Left lung (tissue), 4 donors: ENCODE measurements at regions not wholly inside any gene's neighbourhood (a gene's known extent, or its start where the extent isn't known, plus 50 kb on each side); places are given as distances from the start of the nearest gene placed in this dataset.

Source experiments
- ATAC-seq: fragments of 200-7000 bp; cut with Tn5 transposase; one replicate; pipeline ENCODE4 v1.9.1; 2020; ENCODE audit warnings: moderate library complexity
- DNase-seq, 4 donors: peaks; one replicate each; pipeline ENCODE4 v3.0.0-alpha.2; 2013 to 2020
- H3K27ac ChIP-seq, 2 donors: fragments of 200-600 bp; sonication (generic) in 1 of 2; one replicate each; pipeline versions ENCODE4 v1.5.0 to v1.8.0; 2020 to 2021
- H3K27me3 ChIP-seq, 2 donors: fragments of 200-600 bp; sonication (generic) in 1 of 2; one replicate each; pipeline versions ENCODE4 v1.5.0 to v1.8.0; 2020 to 2021
- H3K36me3 ChIP-seq, 2 donors: fragments of 200-600 bp; sonication (generic) in 1 of 2; one replicate each; pipeline versions ENCODE4 v1.5.0 to v1.8.0; 2020 to 2021
- H3K4me1 ChIP-seq, 2 donors: fragments of 200-600 bp; one replicate each; pipeline ENCODE4 v1.8.0; 2021
- H3K4me3 ChIP-seq, 2 donors: fragments of 200-600 bp; sonication (generic) in 1 of 2; one replicate each; pipeline versions ENCODE4 v1.5.0 to v1.8.0; 2020 to 2021; ENCODE audit warnings: mild to moderate bottlenecking in 1 of 2
- H3K9me3 ChIP-seq, 2 donors: fragments of 200-600 bp; sonication (generic) in 1 of 2; one replicate each; pipeline versions ENCODE4 v1.5.0 to v1.8.0; 2020 to 2021
- intact Hi-C, 2 donors: fragments of 100-400 bp; cut with DNase I; formaldehyde crosslinking; loops; one replicate each; pipeline versions ENCODE4 v1.11.2 to v1.14.2; 2022
- TF ChIP-seq, protein P1 (sequence below), 2 donors: fragments of 200-600 bp; sonication (generic) in 1 of 2; IDR thresholded peaks; one replicate each; pipeline versions ENCODE4 v1.5.0 to v1.8.0; 2021; ENCODE audit warnings: antibody characterized with exemption in 2 of 2
- donor health status: DM: no; HTN: yes; CAD: no.
- donor health status: DM: no; HTN: no; CAD: no.

DNA sequence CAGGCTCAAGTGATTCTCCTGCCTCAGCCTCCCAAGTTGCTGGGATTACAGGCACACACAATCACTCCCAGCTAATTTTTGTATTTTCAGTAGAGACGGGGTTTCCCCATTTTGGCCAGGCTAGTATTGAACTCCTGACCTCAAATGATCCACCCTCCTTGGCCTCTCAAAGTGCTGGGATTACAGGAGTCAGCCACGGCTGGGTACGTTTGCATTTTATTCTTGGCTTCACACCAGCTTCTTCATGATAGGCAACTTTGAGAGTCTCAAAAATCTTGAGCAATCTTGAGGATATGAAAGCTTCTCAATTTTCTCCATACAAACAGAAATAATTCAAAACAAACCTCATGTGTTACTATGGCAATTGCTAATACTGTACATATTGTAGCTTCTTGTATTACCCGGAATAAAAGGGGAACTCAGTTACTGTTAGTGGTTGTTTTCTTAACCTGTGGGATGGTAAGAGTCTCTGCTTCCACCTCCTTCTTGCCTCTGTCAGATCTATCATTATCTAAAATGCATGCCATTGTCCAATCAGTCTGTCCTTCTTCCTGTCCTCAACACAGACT, 102.9 kb upstream of the SYT4 start:
- H3K27me3 ChIP-seq = no peaks in the 10 kb centered on the region

DNA sequence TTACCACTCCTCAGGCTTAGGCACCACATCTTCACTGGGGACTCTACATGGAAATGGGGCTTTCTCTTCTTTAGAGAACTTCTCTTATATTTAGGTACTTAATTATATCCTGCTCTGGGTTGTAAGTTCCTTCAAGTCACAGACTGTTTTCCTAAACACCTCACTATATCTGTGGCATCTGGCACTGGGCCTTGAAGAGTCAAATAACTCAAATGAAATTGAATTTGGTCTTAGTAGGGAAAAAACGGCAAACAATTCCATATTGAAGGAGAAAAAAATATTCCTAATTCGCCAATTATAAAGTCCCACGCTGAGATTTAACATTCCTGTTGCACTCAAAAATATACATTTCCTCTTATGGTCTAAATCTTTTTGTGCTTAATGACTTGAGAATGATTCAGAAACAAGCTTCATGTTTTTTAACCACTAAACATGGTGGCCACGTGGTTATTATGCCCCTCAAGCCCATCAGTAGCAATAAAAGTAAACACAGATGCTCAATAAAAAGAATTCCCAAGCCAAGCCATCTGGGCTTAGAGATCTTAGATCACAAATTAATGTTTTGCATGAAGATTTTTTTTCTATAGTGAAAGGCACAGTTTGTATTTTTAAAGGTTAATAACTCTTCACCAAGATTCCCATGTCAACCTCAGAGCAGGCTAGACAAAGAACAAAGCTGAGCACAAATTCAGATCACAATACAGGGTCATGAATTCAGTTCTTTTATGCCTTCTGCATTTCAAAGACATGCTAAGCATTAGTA, 105.5 kb upstream of the SYT4 start:
- Histone ChIP-seq H3K9me3 (no peaks in the 10 kb centered on the region), H3K27ac (no peak overlapping the region), H3K36me3 (no peaks in the 10 kb centered on the region), H3K4me1 (no peaks in the 10 kb centered on the region), H3K4me3 (no peak overlapping the region), H3K27me3 (no peaks in the 10 kb centered on the region)
- TF ChIP-seq, protein P1, sequence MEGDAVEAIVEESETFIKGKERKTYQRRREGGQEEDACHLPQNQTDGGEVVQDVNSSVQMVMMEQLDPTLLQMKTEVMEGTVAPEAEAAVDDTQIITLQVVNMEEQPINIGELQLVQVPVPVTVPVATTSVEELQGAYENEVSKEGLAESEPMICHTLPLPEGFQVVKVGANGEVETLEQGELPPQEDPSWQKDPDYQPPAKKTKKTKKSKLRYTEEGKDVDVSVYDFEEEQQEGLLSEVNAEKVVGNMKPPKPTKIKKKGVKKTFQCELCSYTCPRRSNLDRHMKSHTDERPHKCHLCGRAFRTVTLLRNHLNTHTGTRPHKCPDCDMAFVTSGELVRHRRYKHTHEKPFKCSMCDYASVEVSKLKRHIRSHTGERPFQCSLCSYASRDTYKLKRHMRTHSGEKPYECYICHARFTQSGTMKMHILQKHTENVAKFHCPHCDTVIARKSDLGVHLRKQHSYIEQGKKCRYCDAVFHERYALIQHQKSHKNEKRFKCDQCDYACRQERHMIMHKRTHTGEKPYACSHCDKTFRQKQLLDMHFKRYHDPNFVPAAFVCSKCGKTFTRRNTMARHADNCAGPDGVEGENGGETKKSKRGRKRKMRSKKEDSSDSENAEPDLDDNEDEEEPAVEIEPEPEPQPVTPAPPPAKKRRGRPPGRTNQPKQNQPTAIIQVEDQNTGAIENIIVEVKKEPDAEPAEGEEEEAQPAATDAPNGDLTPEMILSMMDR (IDR thresholded peaks at IDR 0.05) = no peak
- intact Hi-C loops = no loop called here
- DNase-seq (no peak), ATAC-seq (no peak)

More for the DNA sequence above, 102.9 kb upstream of the SYT4 start:
- Histone ChIP-seq H3K27ac (no peak overlapping the region), H3K36me3 (no peaks in the 10 kb centered on the region), H3K4me1 (no peaks in the 10 kb centered on the region), H3K9me3 (no peaks in the 10 kb centered on the region), H3K4me3 (no peak overlapping the region)
- TF ChIP-seq, protein P1 (IDR thresholded peaks at IDR 0.05) = no peak
- intact Hi-C loops = no loop called here
- no peak for ATAC-seq
- no peak for DNase-seq

DNA sequence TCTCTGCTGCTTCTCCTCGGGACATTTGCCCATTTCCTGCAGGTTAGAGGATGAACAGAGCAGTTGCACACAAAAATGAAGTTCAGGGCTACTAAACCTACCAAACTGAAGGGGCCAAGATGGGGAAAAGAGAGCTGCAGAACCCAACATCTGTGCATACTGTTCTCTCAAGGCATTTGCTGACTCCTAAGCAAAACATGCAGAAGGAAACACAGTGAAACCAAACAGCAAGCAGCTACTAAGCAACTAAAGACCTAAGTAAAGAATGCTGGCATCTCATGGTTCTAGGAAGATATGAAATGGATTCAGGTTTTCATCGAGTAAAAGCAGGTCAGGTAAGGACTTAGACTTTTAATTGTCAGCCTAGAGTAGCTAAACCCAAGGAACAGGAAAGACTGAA, 111.9 kb upstream of the SYT4 start:
- H3K27ac ChIP-seq = no peak overlapping the region
- H3K27me3 ChIP-seq = no peaks in the 10 kb centered on the region
- H3K4me1 ChIP-seq = no peaks in the 10 kb centered on the region
- intact Hi-C loops = no loop called here
- DNase-seq = no peak
- no peak overlapping the region for H3K4me3 ChIP-seq
- no peaks in the 10 kb centered on the region for H3K36me3 ChIP-seq
- H3K9me3 ChIP-seq = no peaks in the 10 kb centered on the region
- ATAC-seq = no peak
- TF ChIP-seq, protein P1 (IDR thresholded peaks at IDR 0.05) = no peak

DNA sequence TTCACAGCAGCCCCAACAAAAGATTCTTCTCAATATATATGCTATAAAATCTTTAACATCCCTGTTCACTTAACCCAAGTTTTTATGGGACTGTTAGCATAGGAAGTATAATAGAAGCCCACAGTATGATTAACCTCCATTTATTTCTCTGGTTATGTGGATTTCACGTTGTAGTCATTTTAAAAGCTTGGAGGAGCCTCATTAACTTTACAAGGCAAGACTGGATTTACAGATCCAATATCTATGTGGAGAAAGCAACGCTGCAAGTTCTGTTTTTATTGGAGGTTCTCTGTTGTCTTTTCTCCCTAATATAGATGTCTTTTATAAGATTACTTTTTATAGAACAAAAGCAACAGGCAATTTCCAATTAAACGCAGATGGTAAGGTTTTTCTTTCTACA, 114.9 kb upstream of the SYT4 start:
- no peaks in the 10 kb centered on the region for H3K27me3 ChIP-seq
- no peak overlapping the region for H3K27ac ChIP-seq
- no peaks in the 10 kb centered on the region for H3K4me1 ChIP-seq
- ATAC-seq (no peak), DNase-seq (no peak)
- intact Hi-C loops = no loop called here
- H3K9me3 ChIP-seq = no peaks in the 10 kb centered on the region
- no peaks in the 10 kb centered on the region for H3K36me3 ChIP-seq
- no peak overlapping the region for H3K4me3 ChIP-seq
- TF ChIP-seq, protein P1 (IDR thresholded peaks at IDR 0.05) = no peak

DNA sequence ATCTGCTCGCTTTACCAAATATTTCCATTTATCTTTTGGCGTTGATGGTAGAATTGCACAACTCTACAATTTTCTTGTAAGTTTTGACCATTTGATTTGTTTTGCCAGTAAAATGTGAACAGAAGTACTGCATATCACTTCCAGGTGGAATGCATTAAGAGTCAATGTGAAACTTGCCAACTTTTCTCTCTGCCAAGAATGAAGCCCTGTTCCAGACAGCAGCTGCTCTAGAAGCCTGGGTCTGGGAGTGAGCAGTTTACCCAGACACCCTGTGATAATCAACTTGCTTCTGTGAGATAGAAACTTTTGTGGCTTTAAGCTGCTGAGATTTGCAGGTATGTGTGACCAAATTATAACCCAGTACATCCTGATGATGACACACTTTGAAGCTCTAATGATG, 115.9 kb upstream of the SYT4 start:
- ATAC-seq = no peak
- DNase-seq = peak in 1 of 4 donors; percentile 33
- no peak overlapping the region for H3K27ac ChIP-seq
- H3K9me3 ChIP-seq = no peaks in the 10 kb centered on the region
- TF ChIP-seq, protein P1 (IDR thresholded peaks at IDR 0.05) = no peak
- H3K36me3 ChIP-seq = no peaks in the 10 kb centered on the region
- H3K27me3 ChIP-seq = no peaks in the 10 kb centered on the region
- intact Hi-C loops = no loop called here
- H3K4me1 ChIP-seq = no peaks in the 10 kb centered on the region
- H3K4me3 ChIP-seq = no peak overlapping the region
